GM23338 (cell line): ENCODE measurements at regions not wholly inside any gene's neighbourhood (a gene's known extent, or its start where the extent isn't known, plus 50 kb on each side); places are given as distances from the start of the nearest gene placed in this dataset.

Experiments
- ATAC-seq: fragments of 200-7000 bp; cut with Tn5 transposase; 3 replicates; pipeline ENCODE4 v1.9.1; 2020
- DNase-seq: peaks from one replicate; pipeline ENCODE4 v3.0.0-alpha.2; 2015; ENCODE audit warnings: low spot score
- H2AFZ ChIP-seq: fragments of 200-600 bp; sonication (generic); 2 replicates; pipeline ENCODE4 v1.8.0; 2016; ENCODE audit warnings: antibody characterized with exemption, mild to moderate bottlenecking, moderate library complexity
- H3F3A ChIP-seq: fragments of 200-600 bp; sonication (generic); replicated peaks from 2 replicates; pipeline ENCODE4 v1.8.0; 2017; ENCODE audit warnings: antibody characterized with exemption, mixed run types, low read depth
- H3K27ac ChIP-seq: fragments of 200-600 bp; sonication (generic); 2 replicates; pipeline ENCODE4 v1.6.1; 2016; ENCODE audit warnings: low read depth
- H3K27me3 ChIP-seq: fragments of 200-600 bp; sonication (generic); 2 replicates; pipeline ENCODE4 v1.8.0; 2016; ENCODE audit warnings: mild to moderate bottlenecking, mixed run types, moderate library complexity; ENCODE audit not compliant: insufficient read depth
- H3K36me3 ChIP-seq: fragments of 200-600 bp; sonication (generic); 2 replicates; pipeline ENCODE4 v1.8.0; 2016; ENCODE audit warnings: mild to moderate bottlenecking; ENCODE audit not compliant: insufficient read depth
- H3K4me1 ChIP-seq: fragments of 200-600 bp; sonication (generic); 2 replicates; pipeline ENCODE4 v1.8.0; 2016; ENCODE audit warnings: mild to moderate bottlenecking, moderate library complexity; ENCODE audit not compliant: insufficient read depth
- H3K4me2 ChIP-seq: fragments of 200-600 bp; sonication (generic); 2 replicates; pipeline ENCODE4 v1.7.1; 2017; ENCODE audit warnings: mixed run types
- H3K4me3 ChIP-seq: fragments of 200-600 bp; sonication (generic); 2 replicates; pipeline ENCODE4 v1.6.1; 2016; ENCODE audit warnings: mixed run types
- H3K79me2 ChIP-seq: fragments of 200-600 bp; sonication (generic); replicated peaks from 2 replicates; pipeline ENCODE4 v1.8.0; 2017; ENCODE audit warnings: mild to moderate bottlenecking; ENCODE audit not compliant: insufficient read depth
- H3K9me2 ChIP-seq: fragments of 200-600 bp; sonication (generic); 2 replicates; pipeline ENCODE4 v1.8.0; 2017; ENCODE audit not compliant: insufficient read depth
- H4K20me1 ChIP-seq: fragments of 200-600 bp; sonication (generic); replicated peaks from 2 replicates; pipeline ENCODE4 v1.8.0; 2017; ENCODE audit warnings: mild to moderate bottlenecking; ENCODE audit not compliant: insufficient read depth
- H3K27ac Mint-ChIP-seq: 2 replicates; pipeline ENCODE4 v1.8.0; 2020; ENCODE audit warnings: inconsistent platforms, mild to moderate bottlenecking, moderate library complexity, mixed read lengths
- H3K27me3 Mint-ChIP-seq: 3 replicates; pipeline ENCODE4 v1.8.0; 2022; ENCODE audit warnings: low read depth, mild to moderate bottlenecking, moderate library complexity, mixed read lengths, inconsistent platforms; ENCODE audit not compliant: insufficient read depth, poor library complexity
- H3K36me3 Mint-ChIP-seq: 3 replicates; pipeline ENCODE4 v1.8.0; 2021; ENCODE audit warnings: low read depth, mild to moderate bottlenecking, inconsistent platforms, moderate library complexity, mixed read lengths
- H3K4me1 Mint-ChIP-seq: 3 replicates; pipeline ENCODE4 v1.8.0; 2020; ENCODE audit warnings: mild to moderate bottlenecking, inconsistent platforms, mixed read lengths
- H3K4me3 Mint-ChIP-seq: 3 replicates; pipeline ENCODE4 v1.8.0; 2021; ENCODE audit warnings: moderate library complexity, mild to moderate bottlenecking, inconsistent platforms, mixed read lengths
- H3K9me3 Mint-ChIP-seq: 3 replicates; pipeline ENCODE4 v1.8.0; 2020; ENCODE audit warnings: moderate library complexity, mild to moderate bottlenecking, inconsistent platforms, mixed read lengths
- CREB1 ChIP-seq: fragments of 250-450 bp; sonication (Bioruptor Pico); IDR thresholded peaks from 2 replicates; pipeline ENCODE4 v1.5.0; 2020; ENCODE audit warnings: low read depth, mild to moderate bottlenecking, moderate library complexity
- EZH2 ChIP-seq: fragments of 200-600 bp; sonication (generic); IDR thresholded peaks from one replicate; pipeline ENCODE4 v1.8.0; 2017; ENCODE audit warnings: antibody characterized with exemption, mild to moderate bottlenecking, low read depth; ENCODE audit not compliant: unreplicated experiment
- EZH2phosphoT487 ChIP-seq: fragments of 200-600 bp; sonication (generic); IDR thresholded peaks from one replicate; pipeline ENCODE4 v1.8.1; 2018; ENCODE audit warnings: antibody characterized with exemption; ENCODE audit not compliant: unreplicated experiment
- JUNB ChIP-seq: IDR thresholded peaks from one replicate; pipeline ENCODE4 v1.6.1; 2016; ENCODE audit warnings: antibody characterized with exemption; ENCODE audit not compliant: unreplicated experiment
- NANOG ChIP-seq: IDR thresholded peaks from 2 replicates; pipeline ENCODE4 v1.6.1; 2016; ENCODE audit warnings: antibody characterized with exemption, borderline replicate concordance
- POLR2AphosphoS5 ChIP-seq: IDR thresholded peaks from 2 replicates; pipeline ENCODE4 v1.6.1; 2016; ENCODE audit warnings: antibody characterized with exemption, low read depth
- STAT1 ChIP-seq: IDR thresholded peaks from one replicate; pipeline ENCODE4 v1.6.1; 2016; ENCODE audit warnings: antibody characterized with exemption; ENCODE audit not compliant: unreplicated experiment
- ZNF114 ChIP-seq: fragments of 250-450 bp; sonication (Bioruptor Pico); IDR thresholded peaks from 2 replicates; pipeline ENCODE4 v1.5.0; 2020; ENCODE audit warnings: mild to moderate bottlenecking, moderate library complexity
- TF ChIP-seq, protein P1 (sequence below): IDR thresholded peaks from 2 replicates; pipeline ENCODE4 v1.6.1; 2016; ENCODE audit warnings: antibody characterized with exemption
- TF ChIP-seq, protein P2 (sequence below): IDR thresholded peaks from one replicate; pipeline ENCODE4 v1.6.1; 2018; ENCODE audit warnings: antibody characterized with exemption; ENCODE audit not compliant: unreplicated experiment
- TF ChIP-seq, protein P3 (sequence below), 2 experiments: fragments of 200-600 bp in 1 of 2; sonication (generic) in 1 of 2; conservative IDR thresholded peaks; 2 replicates each; pipeline versions ENCODE4 v1.5.1 to v1.6.1; 2016 to 2017; ENCODE audit warnings: antibody characterized with exemption in 2 of 2, low read depth in 2 of 2, mild to moderate bottlenecking in 2 of 2, moderate library complexity in 1 of 2
- TF ChIP-seq, protein P4 (sequence below): fragments of 250-450 bp; sonication (Bioruptor Pico); IDR thresholded peaks from 2 replicates; pipeline ENCODE4 v1.5.0; 2020; ENCODE audit warnings: mild to moderate bottlenecking, moderate library complexity

DNA sequence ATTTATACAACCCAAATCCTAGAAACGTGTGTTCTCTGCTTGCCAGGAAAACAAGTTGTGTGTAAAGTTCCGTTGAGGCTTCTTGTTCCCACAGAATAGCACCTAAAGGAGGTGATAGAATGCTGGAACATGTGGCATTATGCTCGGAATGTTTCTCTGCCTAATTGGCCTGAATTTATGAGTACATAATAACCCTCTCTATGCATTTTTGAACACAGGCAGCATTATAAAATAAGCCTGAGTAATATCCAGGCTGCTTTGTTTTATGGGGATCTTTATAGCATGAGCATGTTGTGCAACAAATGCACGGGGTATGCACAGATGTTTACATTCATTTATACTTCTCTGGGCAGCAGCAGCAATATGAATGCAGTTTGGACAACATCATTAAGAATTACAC lies 385.7 kb downstream of the MBD2 start:
- no peak overlapping the region for H3K4me3 Mint-ChIP-seq
- no peak overlapping the region for H3K4me3 ChIP-seq
- TF ChIP-seq ZNF114 (CRISPR knock-in tag), result no peak
- TF ChIP-seq, protein P1, sequence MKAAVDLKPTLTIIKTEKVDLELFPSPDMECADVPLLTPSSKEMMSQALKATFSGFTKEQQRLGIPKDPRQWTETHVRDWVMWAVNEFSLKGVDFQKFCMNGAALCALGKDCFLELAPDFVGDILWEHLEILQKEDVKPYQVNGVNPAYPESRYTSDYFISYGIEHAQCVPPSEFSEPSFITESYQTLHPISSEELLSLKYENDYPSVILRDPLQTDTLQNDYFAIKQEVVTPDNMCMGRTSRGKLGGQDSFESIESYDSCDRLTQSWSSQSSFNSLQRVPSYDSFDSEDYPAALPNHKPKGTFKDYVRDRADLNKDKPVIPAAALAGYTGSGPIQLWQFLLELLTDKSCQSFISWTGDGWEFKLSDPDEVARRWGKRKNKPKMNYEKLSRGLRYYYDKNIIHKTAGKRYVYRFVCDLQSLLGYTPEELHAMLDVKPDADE, result no peak
- TF ChIP-seq NANOG, result no peak
- TF ChIP-seq JUNB, result no peak
- TF ChIP-seq, protein P2, sequence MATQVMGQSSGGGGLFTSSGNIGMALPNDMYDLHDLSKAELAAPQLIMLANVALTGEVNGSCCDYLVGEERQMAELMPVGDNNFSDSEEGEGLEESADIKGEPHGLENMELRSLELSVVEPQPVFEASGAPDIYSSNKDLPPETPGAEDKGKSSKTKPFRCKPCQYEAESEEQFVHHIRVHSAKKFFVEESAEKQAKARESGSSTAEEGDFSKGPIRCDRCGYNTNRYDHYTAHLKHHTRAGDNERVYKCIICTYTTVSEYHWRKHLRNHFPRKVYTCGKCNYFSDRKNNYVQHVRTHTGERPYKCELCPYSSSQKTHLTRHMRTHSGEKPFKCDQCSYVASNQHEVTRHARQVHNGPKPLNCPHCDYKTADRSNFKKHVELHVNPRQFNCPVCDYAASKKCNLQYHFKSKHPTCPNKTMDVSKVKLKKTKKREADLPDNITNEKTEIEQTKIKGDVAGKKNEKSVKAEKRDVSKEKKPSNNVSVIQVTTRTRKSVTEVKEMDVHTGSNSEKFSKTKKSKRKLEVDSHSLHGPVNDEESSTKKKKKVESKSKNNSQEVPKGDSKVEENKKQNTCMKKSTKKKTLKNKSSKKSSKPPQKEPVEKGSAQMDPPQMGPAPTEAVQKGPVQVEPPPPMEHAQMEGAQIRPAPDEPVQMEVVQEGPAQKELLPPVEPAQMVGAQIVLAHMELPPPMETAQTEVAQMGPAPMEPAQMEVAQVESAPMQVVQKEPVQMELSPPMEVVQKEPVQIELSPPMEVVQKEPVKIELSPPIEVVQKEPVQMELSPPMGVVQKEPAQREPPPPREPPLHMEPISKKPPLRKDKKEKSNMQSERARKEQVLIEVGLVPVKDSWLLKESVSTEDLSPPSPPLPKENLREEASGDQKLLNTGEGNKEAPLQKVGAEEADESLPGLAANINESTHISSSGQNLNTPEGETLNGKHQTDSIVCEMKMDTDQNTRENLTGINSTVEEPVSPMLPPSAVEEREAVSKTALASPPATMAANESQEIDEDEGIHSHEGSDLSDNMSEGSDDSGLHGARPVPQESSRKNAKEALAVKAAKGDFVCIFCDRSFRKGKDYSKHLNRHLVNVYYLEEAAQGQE, result no peak
- no peak for TF ChIP-seq EZH2
- no peak for TF ChIP-seq STAT1
- no peak for TF ChIP-seq CREB1
- TF ChIP-seq, protein P3, sequence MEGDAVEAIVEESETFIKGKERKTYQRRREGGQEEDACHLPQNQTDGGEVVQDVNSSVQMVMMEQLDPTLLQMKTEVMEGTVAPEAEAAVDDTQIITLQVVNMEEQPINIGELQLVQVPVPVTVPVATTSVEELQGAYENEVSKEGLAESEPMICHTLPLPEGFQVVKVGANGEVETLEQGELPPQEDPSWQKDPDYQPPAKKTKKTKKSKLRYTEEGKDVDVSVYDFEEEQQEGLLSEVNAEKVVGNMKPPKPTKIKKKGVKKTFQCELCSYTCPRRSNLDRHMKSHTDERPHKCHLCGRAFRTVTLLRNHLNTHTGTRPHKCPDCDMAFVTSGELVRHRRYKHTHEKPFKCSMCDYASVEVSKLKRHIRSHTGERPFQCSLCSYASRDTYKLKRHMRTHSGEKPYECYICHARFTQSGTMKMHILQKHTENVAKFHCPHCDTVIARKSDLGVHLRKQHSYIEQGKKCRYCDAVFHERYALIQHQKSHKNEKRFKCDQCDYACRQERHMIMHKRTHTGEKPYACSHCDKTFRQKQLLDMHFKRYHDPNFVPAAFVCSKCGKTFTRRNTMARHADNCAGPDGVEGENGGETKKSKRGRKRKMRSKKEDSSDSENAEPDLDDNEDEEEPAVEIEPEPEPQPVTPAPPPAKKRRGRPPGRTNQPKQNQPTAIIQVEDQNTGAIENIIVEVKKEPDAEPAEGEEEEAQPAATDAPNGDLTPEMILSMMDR (conservative IDR thresholded peaks at IDR 0.05; ENCODE audit: low read depth in 2 of 2), result no peak
- TF ChIP-seq POLR2AphosphoS5, result no peak
- no peak for TF ChIP-seq EZH2phosphoT487
- TF ChIP-seq, protein P4, sequence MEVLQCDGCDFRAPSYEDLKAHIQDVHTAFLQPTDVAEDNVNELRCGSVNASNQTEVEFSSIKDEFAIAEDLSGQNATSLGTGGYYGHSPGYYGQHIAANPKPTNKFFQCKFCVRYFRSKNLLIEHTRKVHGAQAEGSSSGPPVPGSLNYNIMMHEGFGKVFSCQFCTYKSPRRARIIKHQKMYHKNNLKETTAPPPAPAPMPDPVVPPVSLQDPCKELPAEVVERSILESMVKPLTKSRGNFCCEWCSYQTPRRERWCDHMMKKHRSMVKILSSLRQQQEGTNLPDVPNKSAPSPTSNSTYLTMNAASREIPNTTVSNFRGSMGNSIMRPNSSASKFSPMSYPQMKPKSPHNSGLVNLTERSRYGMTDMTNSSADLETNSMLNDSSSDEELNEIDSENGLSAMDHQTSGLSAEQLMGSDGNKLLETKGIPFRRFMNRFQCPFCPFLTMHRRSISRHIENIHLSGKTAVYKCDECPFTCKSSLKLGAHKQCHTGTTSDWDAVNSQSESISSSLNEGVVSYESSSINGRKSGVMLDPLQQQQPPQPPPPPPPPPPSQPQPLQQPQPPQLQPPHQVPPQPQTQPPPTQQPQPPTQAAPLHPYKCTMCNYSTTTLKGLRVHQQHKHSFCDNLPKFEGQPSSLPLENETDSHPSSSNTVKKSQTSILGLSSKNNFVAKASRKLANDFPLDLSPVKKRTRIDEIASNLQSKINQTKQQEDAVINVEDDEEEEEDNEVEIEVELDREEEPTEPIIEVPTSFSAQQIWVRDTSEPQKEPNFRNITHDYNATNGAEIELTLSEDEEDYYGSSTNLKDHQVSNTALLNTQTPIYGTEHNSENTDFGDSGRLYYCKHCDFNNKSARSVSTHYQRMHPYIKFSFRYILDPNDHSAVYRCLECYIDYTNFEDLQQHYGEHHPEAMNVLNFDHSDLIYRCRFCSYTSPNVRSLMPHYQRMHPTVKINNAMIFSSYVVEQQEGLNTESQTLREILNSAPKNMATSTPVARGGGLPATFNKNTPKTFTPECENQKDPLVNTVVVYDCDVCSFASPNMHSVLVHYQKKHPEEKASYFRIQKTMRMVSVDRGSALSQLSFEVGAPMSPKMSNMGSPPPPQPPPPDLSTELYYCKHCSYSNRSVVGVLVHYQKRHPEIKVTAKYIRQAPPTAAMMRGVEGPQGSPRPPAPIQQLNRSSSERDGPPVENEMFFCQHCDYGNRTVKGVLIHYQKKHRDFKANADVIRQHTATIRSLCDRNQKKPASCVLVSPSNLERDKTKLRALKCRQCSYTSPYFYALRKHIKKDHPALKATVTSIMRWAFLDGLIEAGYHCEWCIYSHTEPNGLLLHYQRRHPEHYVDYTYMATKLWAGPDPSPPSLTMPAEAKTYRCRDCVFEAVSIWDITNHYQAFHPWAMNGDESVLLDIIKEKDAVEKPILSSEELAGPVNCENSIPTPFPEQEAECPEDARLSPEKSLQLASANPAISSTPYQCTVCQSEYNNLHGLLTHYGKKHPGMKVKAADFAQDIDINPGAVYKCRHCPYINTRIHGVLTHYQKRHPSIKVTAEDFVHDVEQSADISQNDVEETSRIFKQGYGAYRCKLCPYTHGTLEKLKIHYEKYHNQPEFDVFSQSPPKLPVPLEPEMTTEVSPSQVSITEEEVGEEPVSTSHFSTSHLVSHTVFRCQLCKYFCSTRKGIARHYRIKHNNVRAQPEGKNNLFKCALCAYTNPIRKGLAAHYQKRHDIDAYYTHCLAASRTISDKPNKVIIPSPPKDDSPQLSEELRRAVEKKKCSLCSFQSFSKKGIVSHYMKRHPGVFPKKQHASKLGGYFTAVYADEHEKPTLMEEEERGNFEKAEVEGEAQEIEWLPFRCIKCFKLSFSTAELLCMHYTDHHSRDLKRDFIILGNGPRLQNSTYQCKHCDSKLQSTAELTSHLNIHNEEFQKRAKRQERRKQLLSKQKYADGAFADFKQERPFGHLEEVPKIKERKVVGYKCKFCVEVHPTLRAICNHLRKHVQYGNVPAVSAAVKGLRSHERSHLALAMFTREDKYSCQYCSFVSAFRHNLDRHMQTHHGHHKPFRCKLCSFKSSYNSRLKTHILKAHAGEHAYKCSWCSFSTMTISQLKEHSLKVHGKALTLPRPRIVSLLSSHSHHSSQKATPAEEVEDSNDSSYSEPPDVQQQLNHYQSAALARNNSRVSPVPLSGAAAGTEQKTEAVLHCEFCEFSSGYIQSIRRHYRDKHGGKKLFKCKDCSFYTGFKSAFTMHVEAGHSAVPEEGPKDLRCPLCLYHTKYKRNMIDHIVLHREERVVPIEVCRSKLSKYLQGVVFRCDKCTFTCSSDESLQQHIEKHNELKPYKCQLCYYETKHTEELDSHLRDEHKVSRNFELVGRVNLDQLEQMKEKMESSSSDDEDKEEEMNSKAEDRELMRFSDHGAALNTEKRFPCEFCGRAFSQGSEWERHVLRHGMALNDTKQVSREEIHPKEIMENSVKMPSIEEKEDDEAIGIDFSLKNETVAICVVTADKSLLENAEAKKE (CRISPR knock-in tag), result no peak
- H3K27ac Mint-ChIP-seq, result no peak overlapping the region
- ATAC-seq, result no peak
- no peaks in the 10 kb centered on the region for H3F3A ChIP-seq
- DNase-seq, result no peak
- no peaks in the 10 kb centered on the region for H3K79me2 ChIP-seq
- no peaks in the 10 kb centered on the region; the same call in 1 of the 2 replicates for H3K36me3 ChIP-seq
- H3K9me3 Mint-ChIP-seq, result peaks cover 36% of the 10 kb centered on the region
- H3K27me3 Mint-ChIP-seq, result peaks cover 4% of the 10 kb centered on the region
- H3K36me3 Mint-ChIP-seq, result peaks cover 24% of the 10 kb centered on the region; the same call in 2 of the 3 replicates
- H2AFZ ChIP-seq, result no peak overlapping the region
- H3K4me1 Mint-ChIP-seq, result no peaks in the 10 kb centered on the region
- H4K20me1 ChIP-seq, result no peaks in the 10 kb centered on the region
- no peak overlapping the region for H3K27ac ChIP-seq
- H3K4me1 ChIP-seq, result no peaks in the 10 kb centered on the region
- H3K4me2 ChIP-seq, result no peak overlapping the region
- H3K27me3 ChIP-seq, result no peaks in the 10 kb centered on the region
- no peaks in the 10 kb centered on the region for H3K9me2 ChIP-seq
